ENCODE measurements at regions not wholly inside any gene's neighbourhood (a gene's known extent, or its start where the extent isn't known, plus 50 kb on each side); places are given as distances from the start of the nearest gene placed in this dataset.
A peak's percentile ranks its signal among the peaks of the same experiment; 100 is the strongest.

GRCh38 chr16:27665881-27666280 is 115.9 kb downstream of the KATNIP start:
- Histone ChIP-seq H3K9me3 (no peaks in the 10 kb centered on the region), H3K27me3 (no peaks in the 10 kb centered on the region), H3K4me3 (no peak overlapping the region), H3K27ac (no peak overlapping the region), H3K4me1 (no peaks in the 10 kb centered on the region), H3K36me3 (no peaks in the 10 kb centered on the region)
- TF ChIP-seq, protein P1, sequence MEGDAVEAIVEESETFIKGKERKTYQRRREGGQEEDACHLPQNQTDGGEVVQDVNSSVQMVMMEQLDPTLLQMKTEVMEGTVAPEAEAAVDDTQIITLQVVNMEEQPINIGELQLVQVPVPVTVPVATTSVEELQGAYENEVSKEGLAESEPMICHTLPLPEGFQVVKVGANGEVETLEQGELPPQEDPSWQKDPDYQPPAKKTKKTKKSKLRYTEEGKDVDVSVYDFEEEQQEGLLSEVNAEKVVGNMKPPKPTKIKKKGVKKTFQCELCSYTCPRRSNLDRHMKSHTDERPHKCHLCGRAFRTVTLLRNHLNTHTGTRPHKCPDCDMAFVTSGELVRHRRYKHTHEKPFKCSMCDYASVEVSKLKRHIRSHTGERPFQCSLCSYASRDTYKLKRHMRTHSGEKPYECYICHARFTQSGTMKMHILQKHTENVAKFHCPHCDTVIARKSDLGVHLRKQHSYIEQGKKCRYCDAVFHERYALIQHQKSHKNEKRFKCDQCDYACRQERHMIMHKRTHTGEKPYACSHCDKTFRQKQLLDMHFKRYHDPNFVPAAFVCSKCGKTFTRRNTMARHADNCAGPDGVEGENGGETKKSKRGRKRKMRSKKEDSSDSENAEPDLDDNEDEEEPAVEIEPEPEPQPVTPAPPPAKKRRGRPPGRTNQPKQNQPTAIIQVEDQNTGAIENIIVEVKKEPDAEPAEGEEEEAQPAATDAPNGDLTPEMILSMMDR (IDR thresholded peaks at IDR 0.05) = no peak
- no peak for ATAC-seq
- no peak for DNase-seq
- intact Hi-C loops (cut with DNase I) = no loop called here
- FAIRE-seq = no peak

DNA sequence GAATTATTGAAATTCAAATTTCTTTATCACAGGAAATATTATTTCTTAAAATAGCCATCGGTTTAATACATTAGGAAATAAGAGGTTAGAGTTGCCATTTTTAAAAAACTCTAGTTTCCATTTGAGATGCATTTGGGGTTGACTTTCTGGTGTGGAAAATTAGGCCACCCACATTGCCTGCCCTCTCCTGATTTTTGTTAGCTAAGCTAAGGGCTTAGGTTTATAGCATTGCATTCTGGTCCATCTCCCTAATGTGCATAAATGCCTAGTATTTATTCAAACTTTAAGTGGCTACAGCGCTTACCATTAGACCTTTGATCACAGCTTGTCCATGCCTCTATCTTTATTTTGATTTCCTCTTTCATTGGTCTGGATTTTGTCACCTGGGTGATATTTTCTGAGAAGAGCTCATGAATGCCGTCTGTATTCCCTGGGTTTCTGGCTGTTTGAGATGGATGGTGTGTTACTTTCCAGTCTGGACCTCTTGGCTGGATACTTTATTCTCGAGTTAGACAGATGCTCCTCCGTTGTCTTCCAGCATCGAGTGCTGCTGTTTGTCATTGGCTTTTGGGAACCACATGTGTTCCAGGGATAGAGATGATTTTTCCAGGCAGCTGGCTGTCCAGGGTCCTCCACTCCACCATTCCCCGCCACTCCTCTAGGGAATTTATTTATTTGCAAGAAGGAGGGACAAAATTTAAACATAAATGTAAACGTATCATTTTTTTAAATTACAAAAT is 120.3 kb downstream of the KATNIP start:
- no peaks in the 10 kb centered on the region for H3K4me1 ChIP-seq
- no peaks in the 10 kb centered on the region for H3K27me3 ChIP-seq
- 89% methylated on average over 8 of the region's 8 CpGs for WGBS, 2 donors
- no peak for DNase-seq
- no peaks in the 10 kb centered on the region for H3K36me3 ChIP-seq
- H3K9me3 ChIP-seq = no peaks in the 10 kb centered on the region
- no peak for ATAC-seq
- TF ChIP-seq, protein P1 (IDR thresholded peaks at IDR 0.05) = no peak
- H3K27ac ChIP-seq = no peak overlapping the region
- intact Hi-C loops (cut with DNase I) = no loop called here
- H3K4me3 ChIP-seq = no peak overlapping the region
- FAIRE-seq = no peak

- TF ChIP-seq, protein P1 (IDR thresholded peaks at IDR 0.05) = no peak
- H3K4me3 ChIP-seq = no peak overlapping the region
- intact Hi-C loops (cut with DNase I) = no loop called here
- no peaks in the 10 kb centered on the region for H3K9me3 ChIP-seq
- no peak for DNase-seq
- no peak for FAIRE-seq
- no peak for ATAC-seq
- H3K27ac ChIP-seq = no peak overlapping the region
- H3K36me3 ChIP-seq = no peaks in the 10 kb centered on the region
- H3K4me1 ChIP-seq = no peaks in the 10 kb centered on the region
- no peaks in the 10 kb centered on the region for H3K27me3 ChIP-seq
- 88 to 92% methylated on average over 8 of the region's 8 CpGs for WGBS, 2 donors
Measured at GRCh38 chr16:27671410-27671809, 121.5 kb downstream of the KATNIP start.

GRCh38 chr16:27676839-27677238 is 126.9 kb downstream of the KATNIP start:
- no peak overlapping the region for H3K27ac ChIP-seq
- ATAC-seq = no peak
- FAIRE-seq = no peak
- H3K9me3 ChIP-seq = no peaks in the 10 kb centered on the region
- no peak for DNase-seq
- H3K4me3 ChIP-seq = no peak overlapping the region
- WGBS, 2 donors = 90 to 94% methylated on average over 4 of the region's 4 CpGs
- no peaks in the 10 kb centered on the region for H3K27me3 ChIP-seq
- peaks cover 0 to 31% (median 0%) of the 10 kb centered on the region in 3 donors for H3K36me3 ChIP-seq
- intact Hi-C loops (cut with DNase I) = no loop called here
- no peaks in the 10 kb centered on the region for H3K4me1 ChIP-seq
- TF ChIP-seq, protein P1 (IDR thresholded peaks at IDR 0.05) = no peak

DNA sequence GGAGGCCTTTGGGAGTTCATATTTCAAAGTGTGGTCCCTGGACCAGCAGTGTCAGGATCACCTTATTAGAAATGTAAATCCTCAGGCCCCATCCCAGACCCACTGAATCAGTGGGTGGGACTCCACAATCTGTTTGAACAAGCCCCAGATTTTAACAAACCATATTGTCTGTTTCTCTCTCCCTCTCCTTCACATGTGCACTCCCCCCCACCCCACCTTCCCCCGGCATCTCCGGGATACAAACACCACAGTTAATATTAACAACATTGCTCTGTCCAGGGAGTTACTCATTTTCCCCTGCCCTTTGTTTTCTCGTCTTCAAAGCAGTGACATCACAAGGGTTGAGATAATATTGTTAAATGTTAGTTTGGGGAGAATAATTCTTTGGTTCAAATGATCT is 127.3 kb downstream of the KATNIP start:
- no peak overlapping the region for H3K27ac ChIP-seq
- 65 to 73% methylated on average over 3 of the region's 3 CpGs for WGBS, 2 donors
- peak in 1 of 4 donors; percentile 37 for ATAC-seq
- no peak for FAIRE-seq
- no peak for DNase-seq
- no peaks in the 10 kb centered on the region for H3K27me3 ChIP-seq
- intact Hi-C loops (cut with DNase I) = no loop called here
- H3K4me3 ChIP-seq = no peak overlapping the region
- no peaks in the 10 kb centered on the region for H3K9me3 ChIP-seq
- TF ChIP-seq, protein P1 (IDR thresholded peaks at IDR 0.05) = no peak
- no peaks in the 10 kb centered on the region for H3K4me1 ChIP-seq
- H3K36me3 ChIP-seq = peaks cover 0 to 31% (median 0%) of the 10 kb centered on the region in 3 donors
